GM21825 (cell line): ENCODE measurements at regions not wholly inside any gene's neighbourhood (a gene's known extent, or its start where the extent isn't known, plus 50 kb on each side); places are given as distances from the start of the nearest gene placed in this dataset.
"Not testable (repeated sequence)": the region's sequence is repeated elsewhere in the genome, so short reads cannot be mapped to it uniquely, and the experiment has no call there.

Experiments
- ATAC-seq: cut with Tn5 transposase; IDR thresholded peaks from one replicate; pipeline ENCODE4 v1.9.1; 2021; ENCODE audit warnings: mild to moderate bottlenecking, moderate library complexity; ENCODE audit not compliant: unreplicated experiment

GRCh38 chr6:113662688-113663333 is 194.3 kb upstream of the MARCKS start:
- ATAC-seq, result peak; percentile 76

DNA sequence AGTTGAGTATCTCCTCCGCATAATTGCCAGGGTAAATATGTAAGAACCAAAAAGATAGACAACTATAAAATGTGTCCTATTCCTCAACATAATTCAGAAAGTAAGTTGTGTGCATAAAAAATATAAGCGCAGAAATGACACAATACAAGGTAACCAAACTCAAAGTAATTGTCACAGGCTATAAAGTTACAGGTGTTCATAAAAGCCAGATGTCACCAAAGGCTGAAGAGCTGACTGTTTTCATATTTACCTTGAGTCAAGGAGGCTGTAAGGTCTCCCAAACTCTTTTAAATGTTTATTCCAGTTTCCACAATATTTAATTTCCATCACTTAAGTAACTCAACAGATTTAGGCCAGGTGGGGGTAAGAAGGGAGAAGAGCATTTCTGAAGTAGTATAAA is 192.2 kb upstream of the MARCKS start:
- ATAC-seq, result no peak

- ATAC-seq, result no peak
Observed at GRCh38 chr6:113668641-113669408, 188.3 kb upstream of the MARCKS start.

GRCh38 chr6:113669606-113670005 is 187.5 kb upstream of the MARCKS start:
- ATAC-seq, result no peak

GRCh38 chr6:113671421-113671820 is 185.7 kb upstream of the MARCKS start:
- ATAC-seq, result no peak

- ATAC-seq, result no peak
Observed at GRCh38 chr6:113672491-113673149, 184.5 kb upstream of the MARCKS start.

DNA sequence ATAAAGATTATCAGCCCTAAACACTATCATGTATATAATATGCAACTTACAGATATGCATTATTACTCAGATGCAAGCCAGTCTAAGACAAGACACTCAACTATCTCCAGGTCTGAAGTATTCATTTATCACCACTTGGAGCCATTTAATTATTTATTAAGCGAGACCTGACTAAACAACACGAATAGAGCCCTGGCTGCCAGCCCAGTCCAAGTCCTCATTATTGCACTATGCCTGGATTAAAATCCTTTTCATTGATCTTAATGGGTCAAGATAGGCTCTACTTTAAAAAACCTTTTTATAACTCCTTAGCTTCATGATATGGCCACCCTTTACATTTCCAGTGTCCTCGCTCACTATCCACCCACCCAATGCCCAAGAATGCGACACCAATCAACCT is 183.1 kb upstream of the MARCKS start:
- ATAC-seq, result no peak

GRCh38 chr6:113676057-113676456 is 181.1 kb upstream of the MARCKS start:
- no peak for ATAC-seq

DNA sequence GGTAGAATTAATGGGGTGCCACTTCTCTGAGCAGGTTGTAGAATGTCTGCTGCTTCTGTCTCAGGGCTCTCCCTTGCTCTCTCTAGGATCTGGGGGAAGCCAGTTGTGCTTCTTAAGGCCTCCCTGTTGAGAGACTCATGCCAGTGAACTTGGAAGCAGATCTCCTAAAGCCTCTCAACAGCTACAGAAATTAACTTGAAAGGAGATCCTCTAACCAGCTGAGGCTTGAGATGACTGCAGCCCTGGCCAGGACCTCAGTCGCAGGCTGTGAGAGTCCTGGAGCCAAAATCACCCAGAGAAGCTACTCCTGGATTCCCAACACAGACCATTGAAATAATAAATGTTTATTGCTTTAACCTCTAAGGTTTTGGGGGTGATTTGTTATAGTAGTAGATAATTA is 180.2 kb upstream of the MARCKS start:
- no peak for ATAC-seq

- ATAC-seq, result no peak
Observed at GRCh38 chr6:113679051-113679450, 178.1 kb upstream of the MARCKS start.

GRCh38 chr6:113680301-113680700 is 176.8 kb upstream of the MARCKS start:
- ATAC-seq, result no peak

GRCh38 chr6:113683968-113684367 is 173.2 kb upstream of the MARCKS start:
- ATAC-seq, result no peak

DNA sequence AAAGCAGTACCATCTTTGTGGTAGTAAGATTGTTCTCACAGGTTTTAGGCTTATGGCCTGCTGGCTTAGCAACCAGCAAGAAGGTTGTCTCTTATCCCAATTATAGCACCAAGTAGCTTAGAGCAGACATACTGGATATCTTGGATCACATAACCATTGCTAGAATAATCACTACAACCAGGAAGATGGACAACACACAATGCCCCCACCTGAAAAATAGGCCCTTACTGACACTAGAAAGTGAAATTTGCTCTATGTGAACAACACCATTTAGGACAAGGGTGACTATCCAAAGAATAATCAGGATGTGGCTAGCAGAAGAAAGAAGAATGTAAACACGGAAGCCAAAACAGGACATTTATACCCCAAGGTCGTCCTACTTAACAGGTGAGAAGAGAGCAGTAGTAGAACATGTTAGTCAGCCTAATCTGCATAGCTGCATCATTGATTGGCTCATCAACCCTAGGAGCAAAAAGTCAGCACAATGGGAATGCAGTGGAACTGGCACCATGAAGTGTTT is 172.7 kb upstream of the MARCKS start:
- ATAC-seq, result no peak

- ATAC-seq, result no peak
Observed at GRCh38 chr6:113686049-113686448, 171.1 kb upstream of the MARCKS start.

- not testable (repeated sequence) for ATAC-seq
Observed at GRCh38 chr6:113689620-113690019, 167.5 kb upstream of the MARCKS start.

DNA sequence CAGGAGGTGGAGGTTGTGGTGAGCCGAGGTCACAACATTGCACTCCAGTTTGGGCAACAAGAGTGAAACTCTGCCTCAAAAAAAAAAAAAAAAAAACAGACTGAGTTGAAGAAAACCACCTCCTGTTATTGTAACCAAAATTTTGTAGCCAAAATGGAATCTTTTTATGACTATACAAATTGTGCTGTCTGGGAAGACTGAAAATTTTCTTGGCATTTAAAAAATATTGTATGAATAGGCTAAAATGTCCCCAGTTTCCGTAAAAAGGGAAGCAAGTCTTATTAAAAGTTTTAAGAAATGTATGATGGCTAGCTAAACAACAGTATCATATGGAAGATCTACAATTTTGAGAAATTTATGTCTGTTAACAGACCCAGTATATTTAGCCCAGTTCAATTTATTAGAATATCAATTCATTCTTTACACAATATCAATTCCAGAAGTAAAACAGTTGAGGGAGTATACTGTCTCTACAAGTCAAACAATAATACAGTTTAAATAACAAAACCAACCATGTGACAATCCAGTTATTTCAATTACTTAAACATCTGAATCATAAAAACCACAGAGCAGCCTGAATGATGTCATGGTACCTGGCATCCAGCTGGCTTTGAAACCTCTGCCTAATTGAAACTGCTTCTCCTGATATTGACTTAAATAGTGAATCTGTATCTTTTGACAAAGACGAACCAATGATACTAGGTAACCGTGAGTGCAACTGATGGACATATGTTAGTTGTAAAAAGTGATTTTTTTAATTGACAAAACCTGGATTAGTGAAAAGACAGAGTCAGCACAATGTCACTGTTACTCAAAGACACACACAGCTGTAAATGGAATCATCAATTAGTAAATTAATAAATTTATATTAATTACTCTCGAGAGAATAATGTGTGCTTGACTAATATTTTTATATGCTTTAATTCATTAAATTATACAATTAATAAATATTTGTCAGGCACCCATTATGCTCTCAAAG is 166.6 kb upstream of the MARCKS start:
- ATAC-seq, result peak; percentile 80

GRCh38 chr6:113691260-113691656 is 165.9 kb upstream of the MARCKS start:
- no peak for ATAC-seq

- ATAC-seq, result no peak
Observed at GRCh38 chr6:113693851-113694250, 163.3 kb upstream of the MARCKS start.

DNA sequence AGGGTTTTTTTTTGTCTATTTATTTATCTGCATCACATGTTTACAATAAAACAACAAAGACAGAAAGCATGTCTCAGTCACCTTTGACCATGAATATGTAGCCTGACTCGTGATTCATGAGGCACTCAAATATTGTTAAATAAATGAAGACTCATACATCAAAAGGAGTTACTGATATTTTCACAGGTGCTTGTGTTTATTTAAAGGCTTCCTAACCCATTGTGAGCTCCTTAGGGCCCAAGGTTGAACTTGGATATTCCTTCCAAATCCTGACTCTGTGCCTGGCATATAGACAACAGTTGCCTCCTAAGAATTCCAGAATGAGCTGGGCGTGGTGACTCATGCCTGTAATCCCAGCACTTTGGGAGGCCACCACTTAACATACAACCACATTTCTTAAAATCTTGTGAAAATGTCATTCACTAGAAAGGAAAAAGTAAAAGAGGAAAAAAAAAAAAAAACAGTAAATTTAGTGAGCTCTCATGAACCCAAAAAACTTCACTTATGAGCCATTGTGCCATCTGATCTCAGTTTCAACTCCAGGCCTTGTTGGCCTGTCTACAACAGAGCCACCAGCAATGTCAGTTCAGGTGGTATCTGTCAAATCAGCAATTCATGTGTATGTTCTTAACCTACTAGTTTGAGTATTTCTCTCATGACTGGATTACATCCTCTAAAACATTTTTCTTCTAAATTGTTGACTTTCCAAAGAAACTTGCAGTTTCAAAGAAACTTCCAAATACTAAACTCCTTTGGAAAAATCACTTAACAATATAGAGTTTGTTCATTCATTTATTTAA is 162.7 kb upstream of the MARCKS start:
- no peak for ATAC-seq

DNA sequence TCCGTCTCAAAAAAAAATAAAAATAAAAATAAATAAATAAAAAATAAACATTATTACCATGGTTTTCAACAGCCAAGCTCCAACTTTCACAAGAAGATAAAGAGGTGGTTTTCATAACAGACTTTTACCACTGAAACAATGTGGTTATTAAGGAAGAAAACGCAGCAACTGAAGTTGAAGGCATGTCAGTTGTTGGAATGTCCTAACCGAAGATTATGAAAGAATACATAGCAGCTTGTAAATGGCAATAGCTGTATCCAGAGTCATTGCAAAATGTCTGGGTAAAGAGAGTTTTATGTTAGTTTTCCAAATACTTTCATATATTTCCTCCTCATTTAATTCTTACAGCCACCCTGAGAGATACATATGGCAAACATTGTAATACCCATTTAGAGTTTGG is 161.6 kb upstream of the MARCKS start:
- ATAC-seq, result no peak
